ELR (cell line): ENCODE measurements at regions not wholly inside any gene's neighbourhood (a gene's known extent, or its start where the extent isn't known, plus 50 kb on each side); places are given as distances from the start of the nearest gene placed in this dataset.
"Not testable (repeated sequence)": the region's sequence is repeated elsewhere in the genome, so short reads cannot be mapped to it uniquely, and the experiment has no call there.

Source experiments
- DNase-seq: peaks from one replicate; pipeline ENCODE4 v3.0.0-alpha.2; 2015; ENCODE audit warnings: low read depth

DNA sequence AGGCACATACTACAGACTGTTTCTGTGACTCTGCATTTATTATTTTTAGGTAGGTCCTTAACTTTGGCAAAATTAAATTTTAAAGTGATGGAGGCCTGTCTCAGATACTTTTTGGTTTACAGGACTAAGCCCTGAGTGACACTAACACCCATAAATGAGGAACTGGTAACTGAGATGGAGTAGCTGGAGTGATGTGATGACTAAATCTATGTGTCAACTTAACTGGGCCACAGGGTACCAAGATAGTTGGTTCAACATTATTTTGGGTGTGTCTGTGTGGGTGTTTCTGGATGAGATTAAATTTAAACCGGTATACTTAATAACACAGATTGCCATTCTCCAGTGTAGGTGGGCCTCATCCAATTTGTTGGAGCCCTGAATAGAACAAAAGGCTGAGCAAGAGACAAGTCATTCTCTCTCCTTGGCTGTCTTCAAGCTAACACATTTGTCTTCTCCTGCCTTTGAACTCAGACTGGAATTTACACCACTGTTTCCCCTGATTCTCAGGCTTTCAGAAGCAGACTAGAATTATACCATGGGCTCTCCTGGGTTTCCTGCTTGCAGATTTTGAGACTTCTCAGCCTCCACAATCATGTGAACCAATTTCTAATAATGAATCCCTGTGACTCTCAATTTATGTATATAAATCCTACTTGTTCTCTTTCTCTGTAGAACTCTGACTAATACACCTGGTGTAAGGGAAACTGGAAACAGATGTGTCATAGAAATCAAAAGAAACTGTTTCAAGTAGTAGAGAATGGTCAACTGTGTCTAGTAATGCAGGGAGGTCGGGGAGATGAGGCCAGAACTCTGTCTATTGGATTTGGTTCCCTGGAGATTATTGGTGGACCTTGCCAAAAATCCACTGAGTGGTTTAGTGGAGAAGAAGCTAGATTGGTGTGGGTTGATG lies 579.2 kb downstream of the EPM2A start:
- peak; percentile 12 for DNase-seq

DNA sequence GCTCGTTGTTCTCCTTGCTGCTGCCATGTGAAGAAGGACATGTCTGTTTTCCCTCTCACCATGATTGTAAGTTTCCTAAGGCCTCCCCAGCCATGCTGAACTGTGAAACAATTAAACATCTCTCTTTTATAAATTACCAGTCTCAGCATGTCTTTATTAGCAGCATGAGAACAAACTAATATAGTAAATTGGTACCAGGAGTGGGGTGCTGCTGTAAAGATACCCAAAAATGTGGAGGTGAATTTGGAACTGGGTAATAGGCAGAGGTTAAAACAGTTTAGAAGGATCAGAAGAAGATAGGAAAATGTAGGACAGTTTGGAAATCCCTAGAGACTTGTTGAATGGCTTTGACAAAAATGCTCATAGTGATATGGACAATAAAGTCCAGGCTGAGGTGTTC lies 576.7 kb downstream of the EPM2A start:
- DNase-seq = not testable (repeated sequence)

DNA sequence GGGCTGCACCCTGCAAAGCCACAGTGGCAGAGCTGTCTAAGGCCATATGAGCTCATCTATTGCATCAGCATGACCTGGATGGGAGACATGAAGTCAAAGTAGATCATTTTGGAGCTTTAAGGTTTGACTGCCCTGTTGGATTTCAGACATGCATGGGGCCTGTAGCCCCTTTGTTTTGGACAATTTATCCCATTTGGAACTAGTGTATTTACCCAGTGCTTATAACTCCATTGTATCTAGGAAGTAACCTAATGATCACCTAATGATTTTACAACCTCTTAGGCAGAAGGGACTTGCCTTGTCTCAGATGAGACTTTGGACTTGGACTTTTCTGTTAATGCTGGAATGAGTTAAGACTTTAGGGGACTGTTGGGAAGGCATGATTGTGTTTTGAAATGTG lies 575.4 kb downstream of the EPM2A start:
- no peak for DNase-seq

DNA sequence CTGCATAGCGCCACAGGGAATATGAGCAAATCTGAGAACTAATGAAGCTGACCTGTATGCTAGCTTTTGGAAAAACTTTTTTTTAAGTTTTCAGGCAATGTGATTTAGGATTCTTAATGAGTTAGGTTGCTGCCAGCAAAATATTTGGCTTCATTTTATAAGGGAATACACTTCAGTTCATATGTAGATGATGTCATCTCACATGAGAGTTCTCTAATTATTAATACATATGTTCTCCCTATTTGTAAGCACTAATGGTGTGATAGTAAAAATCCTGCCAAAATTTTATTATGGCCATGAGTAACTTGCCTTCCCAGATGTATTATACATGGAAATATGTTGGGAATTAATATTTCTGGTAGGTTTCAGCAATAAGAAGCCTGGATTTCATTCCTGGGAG lies 573.8 kb downstream of the EPM2A start:
- no peak for DNase-seq

DNA sequence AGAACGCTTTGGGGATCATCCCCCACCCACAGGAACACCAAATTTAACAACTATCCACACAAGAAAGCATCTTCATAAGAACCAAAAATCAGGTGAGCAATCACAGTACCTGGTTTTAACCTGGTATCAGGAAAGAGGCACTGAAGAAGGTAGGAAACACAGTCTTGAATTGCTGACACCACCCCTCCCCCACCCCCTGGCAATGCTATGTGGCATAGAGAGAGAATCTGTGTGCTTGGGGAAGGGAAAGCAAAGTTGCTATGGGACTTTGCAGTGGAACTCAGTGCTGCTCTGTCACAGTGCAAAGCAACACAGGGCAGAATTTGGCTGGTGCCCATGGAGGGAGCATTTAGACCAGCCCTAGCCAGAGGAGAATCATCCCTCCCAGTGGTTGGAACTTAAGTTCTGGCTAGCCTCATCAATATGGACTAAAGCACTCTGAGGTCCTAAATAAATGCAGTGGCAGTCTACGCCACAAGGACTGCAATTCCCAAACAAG lies 565.5 kb downstream of the EPM2A start:
- DNase-seq = no peak

DNA sequence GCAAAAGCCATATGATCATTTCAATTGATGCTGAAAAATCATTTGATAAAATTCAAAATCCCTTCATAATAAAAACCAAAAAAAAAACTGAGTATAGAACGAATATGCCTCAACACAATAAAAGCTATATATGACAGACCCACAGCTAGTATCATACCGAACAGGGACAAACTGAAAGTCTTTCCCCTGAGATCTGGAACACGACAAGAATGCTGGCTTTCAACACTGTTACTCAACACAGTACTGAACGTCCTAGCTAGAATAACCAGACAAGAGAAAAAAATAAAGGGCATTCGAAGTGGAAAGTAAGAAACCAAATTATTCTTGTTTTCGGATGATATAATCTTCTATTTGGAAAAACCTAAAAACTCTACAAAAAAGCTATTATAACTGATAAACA lies 559.9 kb downstream of the EPM2A start:
- DNase-seq = no peak

DNA sequence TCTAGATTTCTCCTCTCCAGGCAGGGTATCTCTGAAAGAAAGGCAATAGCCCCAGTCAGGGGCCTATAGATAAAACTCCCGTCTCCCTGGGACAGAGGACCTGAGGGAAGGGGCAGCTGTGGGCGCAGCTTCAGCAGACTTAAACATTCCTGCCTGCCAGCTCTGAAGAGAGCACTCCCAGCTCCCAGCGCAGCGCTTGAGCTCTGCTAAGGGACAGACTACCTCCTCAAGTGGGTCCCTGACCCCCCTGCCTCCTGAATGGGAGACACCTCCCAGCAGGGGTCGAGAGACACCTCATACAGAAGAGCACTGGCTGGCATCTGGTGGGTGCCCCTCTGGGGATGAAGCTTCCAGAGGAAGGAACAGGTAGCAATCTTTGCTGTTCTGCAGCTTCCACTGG lies 556.9 kb downstream of the EPM2A start:
- DNase-seq = no peak

DNA sequence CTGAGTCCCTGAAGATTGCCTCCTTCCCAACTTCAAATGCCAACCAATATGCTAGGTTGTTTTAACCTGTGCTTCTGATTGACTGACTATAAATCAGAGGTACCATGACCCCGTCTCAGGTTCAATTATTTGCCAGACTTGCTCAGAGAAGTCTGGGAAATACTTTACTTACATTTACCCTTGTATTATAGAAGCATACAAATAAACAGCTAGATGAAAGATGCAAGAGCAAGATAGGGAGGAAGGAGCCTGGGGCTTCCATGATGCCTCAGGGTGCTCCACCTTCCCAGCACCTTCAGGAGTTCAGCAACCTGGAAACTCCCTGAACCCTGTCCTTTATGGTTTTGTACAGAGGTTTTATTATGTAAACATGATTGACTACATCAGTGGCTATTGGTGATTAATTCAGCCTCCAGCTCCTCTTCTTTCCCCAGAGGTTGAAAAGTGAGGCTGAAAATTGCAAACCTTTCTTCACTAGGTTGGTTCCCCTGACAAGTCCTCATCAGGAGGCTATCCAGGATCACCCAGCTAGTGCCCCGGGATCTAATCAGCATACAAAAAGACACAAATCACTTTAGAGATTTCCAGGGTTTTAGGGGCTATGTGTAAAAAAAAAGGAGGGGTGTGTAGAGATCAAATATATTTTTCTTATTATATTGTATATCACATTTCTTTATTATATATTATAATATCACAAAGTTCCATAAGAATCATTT lies 547.7 kb downstream of the EPM2A start:
- DNase-seq = no peak

DNA sequence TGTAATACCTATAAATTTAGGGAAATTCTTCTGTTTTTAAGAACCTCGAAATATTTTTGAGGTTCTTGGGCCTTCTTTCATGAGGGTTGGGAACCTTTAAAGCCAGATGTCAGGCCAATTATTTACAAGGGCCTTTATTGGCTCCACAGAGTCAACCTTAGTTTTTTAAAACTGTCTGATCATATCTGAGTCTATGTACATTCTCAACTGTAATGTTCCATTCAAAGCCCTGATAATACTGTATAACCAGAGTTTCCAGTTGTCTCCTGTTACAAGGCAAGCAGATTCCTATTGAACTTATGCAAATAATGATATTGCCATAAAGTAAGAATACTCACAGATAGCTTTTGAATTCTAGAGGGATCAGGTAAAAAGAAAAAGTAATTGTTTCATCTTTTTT lies 545.5 kb downstream of the EPM2A start:
- no peak for DNase-seq

DNA sequence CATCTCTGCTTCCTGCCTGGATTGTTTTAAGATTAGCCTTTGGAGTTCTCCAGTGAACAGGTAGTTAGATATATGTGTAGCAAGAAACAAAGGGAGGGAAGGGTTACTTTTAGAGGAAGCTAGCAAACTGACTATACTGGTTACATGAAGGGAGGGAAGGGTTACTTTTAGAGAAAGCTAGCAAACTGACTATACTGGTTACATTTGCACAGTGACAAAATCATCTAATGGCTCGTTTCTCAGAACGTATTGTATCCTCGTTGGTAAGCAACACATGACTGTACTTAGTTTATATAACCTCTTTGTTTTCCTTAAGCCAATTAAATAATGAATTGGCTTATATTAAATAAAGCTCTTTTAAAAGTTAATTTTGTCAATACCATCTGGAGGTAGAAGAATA lies 540.9 kb downstream of the EPM2A start:
- DNase-seq = no peak

DNA sequence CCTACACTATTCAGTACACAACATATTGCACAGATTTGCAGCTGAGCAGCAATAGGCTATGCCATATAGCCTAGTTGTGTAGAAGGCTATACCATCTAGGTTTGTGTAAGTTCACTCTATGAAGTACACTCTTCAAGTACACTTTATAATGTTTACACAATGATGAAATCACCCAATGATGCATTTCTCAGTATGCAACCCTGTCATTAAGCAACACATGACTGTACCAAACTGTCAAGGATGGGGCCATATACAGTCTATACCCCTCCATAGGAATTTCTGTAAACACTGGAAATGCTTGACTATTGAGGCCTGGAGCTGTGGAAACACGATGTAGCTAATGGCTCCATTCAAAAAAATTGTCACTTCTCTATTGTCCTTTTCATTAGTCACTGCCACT lies 535.4 kb downstream of the EPM2A start:
- DNase-seq = peak; percentile 70

DNA sequence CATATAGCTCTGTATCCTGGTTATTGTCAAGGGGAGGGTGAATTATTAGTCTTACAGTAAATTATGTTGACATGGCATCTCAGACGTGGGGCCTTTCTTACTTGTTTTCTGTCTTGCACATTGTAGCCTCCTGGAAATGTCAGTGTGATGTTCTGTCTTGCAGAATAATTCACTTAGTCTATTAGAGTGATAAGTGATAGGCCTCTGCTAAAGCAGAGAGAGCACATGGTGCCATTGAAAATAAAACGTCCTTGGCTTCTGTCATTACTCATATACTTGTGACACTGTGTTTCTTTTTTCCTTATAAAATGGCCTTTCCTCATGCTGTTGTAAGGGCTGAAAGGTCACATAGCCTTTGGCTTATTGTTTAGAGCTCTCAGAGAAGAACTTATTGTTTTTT lies 531.0 kb downstream of the EPM2A start:
- no peak for DNase-seq

DNA sequence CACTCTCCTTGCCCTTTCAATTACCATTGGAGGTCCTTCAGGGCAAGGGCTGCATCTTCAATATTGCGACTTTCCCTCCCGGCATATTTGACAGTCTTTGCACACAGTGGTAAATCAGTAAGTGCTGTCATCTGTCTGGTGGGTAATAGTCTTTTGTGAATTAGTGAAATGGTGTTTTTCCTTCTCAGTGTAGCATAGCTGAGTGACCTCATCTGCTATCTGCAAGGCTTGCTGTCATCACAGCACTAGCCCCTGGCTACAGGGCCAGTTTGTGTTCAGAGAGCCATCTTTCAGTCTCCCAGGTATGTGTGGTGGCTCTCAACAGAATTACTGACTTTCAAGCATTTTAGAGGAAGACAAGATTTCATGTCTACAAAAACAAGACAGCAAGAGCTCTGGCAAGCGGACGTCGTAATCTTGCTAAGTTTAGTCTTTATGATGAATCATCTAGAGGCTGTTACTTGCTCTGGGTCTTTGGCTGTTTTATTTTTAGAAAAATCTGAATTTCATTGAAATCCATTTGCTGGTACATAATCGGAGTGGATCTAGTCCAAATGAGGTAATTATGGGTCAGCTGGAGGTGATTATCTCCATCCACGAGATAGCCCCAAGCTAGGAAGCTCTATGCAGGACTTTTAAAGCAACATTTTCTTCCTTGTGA lies 528.9 kb downstream of the EPM2A start:
- DNase-seq = peak; percentile 41

DNA sequence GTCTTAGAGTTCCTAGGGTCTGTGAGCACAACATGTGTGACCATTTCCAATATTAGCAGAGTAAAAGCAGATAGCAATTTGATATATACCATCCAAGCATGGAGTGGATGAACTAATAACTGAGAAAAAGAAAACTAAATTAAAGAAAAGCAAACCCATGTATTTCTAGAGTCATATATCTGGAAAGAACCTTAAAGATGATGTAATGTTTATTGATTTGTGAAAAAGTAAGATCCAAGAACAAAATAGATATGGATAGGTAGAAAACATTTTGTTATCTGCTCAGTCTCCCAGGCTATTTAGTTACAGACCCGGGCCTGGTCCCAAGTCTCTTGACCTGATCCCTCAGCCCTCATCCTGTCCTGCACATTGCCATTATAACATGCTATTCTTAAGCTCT lies 526.8 kb downstream of the EPM2A start:
- no peak for DNase-seq

DNA sequence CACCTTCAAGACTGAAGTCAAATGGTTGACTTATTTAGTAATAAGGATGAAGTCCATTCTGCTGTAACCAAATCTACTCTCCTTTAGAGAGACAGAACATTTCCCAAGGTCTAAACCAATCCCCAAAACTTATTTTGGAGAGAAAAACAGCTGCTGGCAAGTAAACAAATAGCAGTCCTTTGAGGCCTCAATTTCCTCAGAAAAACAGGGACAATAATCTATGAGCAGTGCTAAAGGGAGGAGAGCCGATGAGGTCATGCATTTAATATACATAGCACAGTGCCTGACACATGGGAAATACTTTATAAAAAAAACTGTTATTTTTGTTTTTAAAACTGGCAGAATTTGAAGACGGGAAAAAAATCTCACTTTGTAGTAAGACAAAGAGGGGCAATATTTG lies 526.0 kb downstream of the EPM2A start:
- peak; percentile 5 for DNase-seq

DNA sequence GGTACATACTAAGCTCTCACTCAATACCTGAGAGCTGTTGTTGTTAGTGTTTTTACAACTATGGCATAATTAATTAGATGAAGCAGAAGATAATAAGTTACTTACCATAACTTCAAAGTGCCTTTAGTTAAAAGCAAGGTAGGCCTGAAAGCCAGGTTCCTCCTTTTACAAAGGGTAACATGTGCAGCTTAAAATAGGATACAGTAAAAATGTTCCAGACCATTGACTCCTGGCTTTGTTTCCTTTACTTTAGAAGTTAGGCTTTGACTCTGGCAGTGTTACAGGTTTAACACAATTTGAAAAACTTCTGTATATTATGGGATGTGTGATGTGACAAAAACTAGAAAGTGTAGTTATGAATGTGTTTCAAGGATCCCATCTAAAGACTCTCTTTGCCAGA lies 522.5 kb downstream of the EPM2A start:
- no peak for DNase-seq

DNA sequence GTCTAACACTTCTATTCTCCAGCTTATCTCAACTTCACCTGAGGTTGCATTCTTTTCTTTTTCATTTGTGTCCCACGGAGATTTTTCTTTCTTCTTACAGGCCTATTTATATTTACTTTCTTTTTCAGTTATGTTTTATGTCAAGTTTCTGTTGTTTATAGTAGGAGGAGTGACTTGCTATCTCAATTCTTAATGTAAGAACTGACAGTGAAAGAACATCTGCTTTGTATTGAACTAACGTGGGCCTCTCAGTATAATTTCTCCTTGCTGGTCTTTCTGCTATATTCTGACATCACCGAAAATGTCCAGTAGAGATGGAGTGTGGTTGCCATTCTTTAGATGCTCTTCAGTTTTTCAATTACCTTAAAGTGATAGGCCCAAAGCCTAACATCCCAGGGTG lies 521.7 kb downstream of the EPM2A start:
- DNase-seq = no peak

DNA sequence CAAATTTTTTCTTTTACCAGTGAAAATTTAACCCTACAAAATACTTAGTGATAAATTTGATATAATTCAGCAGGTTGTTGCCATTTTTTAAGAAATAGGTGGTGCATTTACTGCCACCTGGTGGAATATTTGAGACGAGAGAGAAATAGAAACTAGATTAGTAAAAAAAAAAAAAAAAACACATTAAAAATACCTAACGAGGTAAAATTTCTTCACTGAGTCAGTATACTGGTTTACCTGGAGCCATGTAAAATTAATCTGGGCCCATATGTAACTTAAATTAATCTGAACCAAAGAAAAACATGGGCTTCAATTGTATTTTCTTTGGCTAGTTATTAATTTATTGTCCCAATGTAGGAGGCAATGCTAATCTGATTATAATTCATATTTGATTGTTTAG lies 520.8 kb downstream of the EPM2A start:
- DNase-seq = peak; percentile 66

DNA sequence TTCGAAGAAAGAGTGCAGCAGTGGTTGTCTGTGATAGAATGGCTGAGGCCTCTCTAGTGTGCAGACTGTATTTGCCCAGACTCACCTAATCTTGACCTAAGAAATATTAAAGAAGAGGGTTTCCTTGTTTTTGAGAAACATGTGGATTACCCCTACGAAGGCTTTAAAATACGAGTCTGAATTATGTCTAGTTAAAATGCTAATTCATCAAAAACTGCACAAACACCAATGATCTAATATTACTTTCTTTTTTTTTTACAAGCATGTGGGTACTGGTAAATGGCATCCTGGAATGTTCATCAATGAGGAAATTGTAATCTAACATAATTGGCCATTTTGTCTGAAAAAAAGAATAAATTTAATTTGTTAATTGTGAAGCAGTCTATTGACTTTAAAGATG lies 510.9 kb downstream of the EPM2A start:
- no peak for DNase-seq

DNA sequence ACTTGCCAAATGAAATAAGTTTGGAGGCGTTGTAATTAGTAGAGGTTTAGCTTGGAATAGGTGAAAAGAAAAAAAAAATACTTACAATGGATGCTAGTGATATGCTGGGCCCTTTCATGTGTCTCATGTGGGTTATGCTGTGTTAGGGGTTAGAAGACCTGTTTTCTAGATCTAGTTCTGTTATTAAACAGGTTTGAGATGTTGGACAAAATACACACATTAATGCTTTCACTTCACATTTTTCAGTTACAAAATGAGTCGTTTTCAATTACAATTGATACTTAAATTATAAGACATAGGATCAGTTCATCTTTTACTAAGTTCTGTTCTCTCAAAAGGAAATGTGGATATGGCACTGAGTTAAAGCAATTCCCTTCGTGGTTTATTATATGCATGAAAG lies 509.8 kb downstream of the EPM2A start:
- DNase-seq = no peak

DNA sequence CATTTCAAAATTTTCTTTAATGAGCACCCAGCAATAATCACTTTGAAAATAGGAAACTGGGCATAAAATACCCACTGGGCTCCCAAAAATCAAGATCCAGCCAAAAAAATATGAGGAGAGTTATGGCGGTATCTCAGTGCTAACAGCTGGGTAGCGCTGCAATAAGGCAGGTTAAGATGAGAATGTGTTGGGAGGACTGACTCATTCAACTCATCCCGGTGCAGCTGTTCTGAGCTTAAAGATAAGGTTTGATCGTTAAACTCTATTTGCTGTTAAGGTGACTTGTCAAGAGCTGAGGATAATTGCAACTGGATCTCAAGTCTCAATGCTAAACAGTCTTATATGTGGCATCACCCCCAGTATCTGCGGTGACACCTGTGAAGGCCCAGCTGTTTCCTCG lies 507.7 kb downstream of the EPM2A start:
- DNase-seq = no peak

DNA sequence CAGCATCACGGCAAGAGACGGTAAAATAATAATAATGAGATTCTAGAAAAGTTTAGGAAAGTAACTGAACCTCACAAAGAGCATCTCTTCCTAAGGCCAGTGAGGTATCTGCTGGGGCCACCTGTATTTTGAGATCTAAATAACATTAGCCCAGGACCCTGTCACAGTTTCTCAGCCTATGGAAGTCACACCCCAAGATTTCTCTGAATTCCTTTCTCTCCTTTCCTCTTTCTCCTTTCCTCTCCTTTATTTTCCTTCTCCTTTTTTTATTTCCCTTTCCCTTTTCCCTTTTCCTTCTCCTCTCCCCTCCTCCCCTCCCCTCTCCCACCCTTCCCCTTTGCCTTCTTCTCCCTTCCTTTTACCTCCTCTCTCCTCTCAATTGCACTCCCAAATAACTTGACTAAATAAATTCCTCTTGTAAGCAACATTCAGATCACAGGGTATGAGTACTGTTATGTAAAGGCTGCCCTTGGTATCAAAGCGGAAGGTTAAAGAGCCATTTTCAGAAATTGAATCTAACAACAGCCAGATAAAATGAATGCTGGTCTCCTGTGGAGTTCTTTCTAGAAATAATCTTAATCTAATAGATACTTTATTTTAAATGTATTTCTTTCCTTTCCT lies 506.2 kb downstream of the EPM2A start:
- DNase-seq = no peak
